Activated CD4-positive, alpha-beta T cell treated with anti-CD3 and anti-CD28 coated beads, Interleukin-2, Interleukin-4, amounts not matched to agents 100 ng/mL and 50 ng/mL, durations not matched to agents 16 hours and 8 hours (primary cell): ENCODE measurements at regions not wholly inside any gene's neighbourhood (a gene's known extent, or its start where the extent isn't known, plus 50 kb on each side); places are given as distances from the start of the nearest gene placed in this dataset.

ENCODE experiments used
- DNase-seq: peaks from one replicate; pipeline ENCODE4 v3.0.0-alpha.2; 2020; ENCODE audit warnings: low spot score

DNA sequence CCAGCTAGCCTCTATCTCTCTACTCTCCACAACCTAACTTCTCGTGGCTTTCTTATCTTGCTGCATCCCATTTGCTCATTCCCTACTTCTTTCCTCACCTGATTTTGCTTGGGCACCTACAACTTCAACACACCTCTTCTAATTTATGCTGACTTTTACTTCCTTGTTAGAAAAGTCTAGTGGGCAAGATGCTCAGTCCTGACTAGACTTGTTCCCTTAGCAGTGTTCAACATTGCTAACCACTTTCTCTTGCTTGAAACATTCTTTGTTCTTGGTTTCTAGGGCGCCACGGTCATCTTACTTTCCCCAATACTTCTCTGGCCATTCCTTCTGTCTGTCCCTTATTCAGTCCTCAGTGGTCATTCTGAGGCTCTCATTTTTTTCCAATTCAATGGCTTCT, 454.7 kb upstream of the CWC22 start:
- no peak for DNase-seq

DNA sequence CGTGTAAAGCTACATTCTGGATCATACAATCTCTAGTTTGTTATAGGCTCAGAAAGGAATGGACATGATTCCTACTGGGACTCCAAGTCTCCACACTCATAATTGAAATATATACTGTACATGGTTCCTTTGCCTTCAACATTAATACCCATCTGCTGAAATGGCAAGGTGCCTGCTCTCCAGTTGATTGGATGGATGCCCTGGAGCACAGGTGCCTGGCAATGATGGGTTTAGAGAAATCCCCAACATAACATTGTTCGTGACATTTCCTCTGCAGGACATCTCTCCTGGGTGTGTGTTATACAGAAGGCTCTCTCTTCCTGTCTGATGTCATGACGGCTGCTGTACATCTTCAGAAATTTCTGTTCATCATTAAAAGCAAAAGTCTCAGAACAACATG, 449.7 kb upstream of the CWC22 start:
- no peak for DNase-seq

DNA sequence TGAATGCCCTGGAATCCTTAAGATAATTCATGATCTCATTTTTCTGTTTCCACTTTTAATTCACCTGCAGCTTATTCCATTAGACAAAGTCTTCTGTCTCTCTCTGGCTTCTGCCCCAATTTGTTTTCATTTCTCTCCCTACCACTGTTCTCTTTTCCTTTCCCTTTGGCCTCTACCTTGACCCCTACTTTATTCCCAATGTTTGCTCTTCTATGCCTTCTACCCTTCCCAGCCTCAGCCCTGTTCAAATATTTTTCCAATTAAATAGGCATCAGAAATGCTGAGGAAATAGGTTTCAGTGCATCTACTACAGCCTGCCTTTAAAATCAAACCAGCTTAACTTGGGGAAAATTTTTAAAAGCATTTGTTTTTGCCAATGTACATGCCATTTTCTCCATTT, 443.7 kb upstream of the CWC22 start:
- no peak for DNase-seq

DNA sequence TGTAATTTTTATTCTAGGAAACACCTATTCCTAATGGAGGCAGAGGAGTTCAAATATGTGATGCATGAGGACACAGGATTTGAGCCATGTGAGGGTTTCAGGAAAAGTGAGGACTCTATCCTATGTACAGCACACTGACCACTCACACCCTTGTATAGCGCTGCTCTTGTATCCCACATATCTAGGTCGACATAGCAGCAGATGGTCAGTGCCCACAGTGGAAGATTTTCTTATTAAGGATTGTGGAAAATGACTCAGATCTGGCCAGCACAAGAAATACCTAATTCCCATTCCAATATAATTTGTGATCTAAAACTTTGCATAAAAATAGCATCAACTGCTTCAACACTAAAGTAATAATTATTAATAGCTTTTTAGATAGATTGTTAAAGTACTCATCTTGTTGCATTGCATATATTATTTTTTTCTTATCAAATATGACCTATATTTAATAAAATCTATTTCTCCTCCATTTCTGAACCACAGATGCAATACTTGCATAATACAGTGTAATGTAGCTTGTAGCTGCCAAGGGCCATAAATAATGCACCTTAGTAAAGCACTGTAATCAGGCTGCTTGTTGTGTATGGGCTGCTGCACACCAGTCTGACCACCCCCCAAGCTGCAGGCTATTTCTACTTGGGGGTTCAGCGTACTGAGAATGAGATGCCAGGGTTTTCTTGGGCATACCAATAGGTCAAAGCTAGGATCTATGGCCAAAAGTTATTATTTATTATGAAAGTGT, 442.2 kb upstream of the CWC22 start:
- no peak for DNase-seq

DNA sequence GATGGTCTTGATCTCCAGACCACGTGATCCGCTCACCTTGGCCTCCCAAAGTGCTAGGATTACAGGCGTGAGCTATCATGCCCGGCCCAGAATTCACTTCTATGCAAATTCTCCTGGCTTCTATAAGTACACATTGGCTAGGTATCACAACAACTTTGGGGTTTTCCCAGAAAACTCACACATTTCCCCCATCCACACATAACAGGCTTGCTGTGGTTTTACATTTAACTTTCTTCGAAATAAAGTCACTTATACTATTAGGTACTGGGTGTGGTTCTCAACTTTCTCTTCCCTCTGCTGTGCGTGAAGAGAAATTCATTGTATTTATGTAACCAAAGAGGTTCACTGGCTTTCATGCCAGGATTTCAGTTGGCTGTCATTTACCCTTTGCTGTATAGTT, 439.4 kb upstream of the CWC22 start:
- DNase-seq, result no peak

DNA sequence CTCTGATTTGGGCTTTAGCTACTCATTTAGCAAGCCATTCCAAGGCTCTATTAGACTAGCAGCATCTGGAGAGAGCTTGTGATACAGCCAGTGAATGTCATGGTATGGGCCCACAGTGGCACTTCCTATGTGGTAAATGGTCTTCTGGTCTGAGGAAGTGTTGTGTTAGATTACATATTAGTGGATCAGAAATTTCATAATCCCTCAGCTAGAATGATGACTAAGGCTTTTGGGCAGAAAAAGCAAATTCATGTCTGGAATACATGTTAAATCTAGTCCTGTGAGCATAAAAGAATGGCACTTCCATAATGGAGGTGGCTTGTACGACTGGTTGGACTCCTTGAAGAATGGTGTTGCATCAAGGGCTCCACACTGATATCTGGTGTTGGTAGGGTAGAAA, 436.8 kb upstream of the CWC22 start:
- no peak for DNase-seq

DNA sequence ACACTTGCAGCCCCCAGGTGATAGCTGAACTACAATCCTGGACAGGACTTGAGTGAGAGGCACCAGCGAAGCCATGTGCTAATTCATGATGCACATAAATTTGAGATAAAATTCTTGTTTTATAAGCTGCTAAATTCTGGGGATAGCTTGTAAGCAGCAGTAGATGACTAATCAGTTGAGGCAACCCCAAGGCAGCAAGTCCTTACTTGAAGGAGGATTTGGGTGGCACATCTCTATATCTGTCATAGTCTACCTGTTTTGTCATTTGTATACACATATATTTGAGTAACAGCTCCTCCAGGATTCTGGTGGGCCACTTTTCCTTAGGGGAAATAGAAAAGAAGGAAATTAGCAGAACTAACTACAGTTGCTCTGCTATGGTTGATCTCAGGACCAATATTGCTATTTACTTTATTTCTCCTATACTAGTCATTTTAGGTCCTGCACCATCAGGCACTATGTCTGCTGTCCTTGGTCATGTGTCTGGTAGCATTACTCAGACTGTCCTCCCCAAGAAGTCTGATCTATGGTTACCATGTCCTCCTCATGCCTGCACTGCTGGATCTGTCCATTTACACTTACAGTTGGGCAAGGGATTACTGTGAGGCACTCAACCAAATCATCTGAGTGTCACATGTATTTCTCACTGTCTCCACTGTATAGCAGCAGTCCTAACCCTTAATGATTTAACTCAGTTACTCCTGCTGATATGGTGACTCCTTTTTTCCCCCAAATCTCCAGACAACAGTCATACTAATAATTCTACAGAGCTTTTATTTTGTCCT, 436.0 kb upstream of the CWC22 start:
- no peak for DNase-seq

DNA sequence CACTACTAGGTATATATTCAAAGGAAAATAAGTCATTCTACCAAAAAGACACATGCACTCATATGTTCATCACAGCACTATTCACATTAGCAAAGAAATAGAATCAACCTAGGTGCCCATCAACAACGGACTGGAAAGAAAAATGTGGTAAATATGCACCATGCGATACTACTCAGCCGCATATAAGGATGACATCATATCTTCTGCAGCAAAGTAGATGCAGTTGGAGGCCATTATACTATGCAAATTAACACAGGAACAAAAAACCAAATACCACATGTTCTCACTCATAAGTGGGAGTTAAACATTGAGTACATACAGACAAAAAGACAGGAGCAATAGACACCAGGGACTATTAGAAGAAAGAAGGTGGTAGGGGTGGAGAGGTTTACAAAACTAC, 412.1 kb upstream of the CWC22 start:
- DNase-seq, result no peak

DNA sequence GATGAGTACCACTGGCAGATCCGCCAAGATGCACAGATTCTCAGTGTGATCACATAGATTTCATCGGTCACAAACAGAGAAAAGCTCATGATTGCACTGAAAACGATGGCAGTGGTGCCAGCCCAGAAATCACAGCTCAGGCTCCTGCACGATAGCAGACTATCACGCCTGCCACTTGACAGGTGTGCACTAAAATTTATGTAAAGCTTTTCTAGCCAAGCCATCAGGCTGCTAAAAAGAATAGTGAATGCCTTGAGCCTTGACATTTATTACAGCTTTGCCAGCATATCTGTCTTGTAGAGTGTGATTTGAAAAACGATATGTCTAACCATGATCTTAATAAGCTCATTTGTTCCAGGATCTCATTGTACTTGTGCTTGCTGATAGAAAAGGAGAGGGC, 409.5 kb upstream of the CWC22 start:
- DNase-seq, result no peak

DNA sequence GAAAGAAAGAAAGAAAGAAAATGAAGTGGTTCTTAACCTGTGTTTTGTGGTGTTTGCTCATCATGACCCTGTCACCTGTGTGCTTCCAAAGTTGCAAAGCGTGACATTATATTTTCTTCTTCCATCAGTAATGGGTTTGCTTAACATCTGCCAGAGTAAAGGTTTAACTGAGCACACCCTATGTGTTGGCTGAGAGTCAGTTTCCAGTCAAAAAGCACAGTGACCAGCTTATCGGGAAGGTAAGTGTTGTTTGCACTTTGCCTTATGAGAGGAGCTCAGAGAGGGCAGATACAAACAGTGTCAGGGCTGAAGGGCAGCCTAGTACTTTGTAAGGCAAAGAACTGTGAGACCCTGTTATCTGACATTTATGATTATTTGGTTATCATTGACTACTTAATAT, 406.2 kb upstream of the CWC22 start:
- DNase-seq, result no peak

DNA sequence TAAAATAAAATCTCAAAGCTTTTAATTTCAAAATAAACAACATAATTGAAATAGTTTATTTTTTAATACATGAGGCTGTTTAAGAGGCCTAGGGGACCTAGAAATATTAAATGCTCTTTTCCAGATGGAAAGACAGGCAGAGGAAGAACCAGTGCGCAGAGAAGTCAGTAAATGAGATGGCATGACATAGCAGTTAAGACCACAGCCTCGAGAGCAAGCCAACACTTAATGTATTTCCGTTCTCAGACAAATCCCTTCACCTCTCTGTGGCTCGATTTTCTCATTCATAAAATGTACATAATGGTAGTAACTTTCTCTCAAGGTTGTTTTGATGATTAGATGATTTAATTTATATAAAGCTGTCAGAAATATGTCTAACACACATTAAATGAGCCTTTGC, 405.1 kb upstream of the CWC22 start:
- DNase-seq, result no peak

DNA sequence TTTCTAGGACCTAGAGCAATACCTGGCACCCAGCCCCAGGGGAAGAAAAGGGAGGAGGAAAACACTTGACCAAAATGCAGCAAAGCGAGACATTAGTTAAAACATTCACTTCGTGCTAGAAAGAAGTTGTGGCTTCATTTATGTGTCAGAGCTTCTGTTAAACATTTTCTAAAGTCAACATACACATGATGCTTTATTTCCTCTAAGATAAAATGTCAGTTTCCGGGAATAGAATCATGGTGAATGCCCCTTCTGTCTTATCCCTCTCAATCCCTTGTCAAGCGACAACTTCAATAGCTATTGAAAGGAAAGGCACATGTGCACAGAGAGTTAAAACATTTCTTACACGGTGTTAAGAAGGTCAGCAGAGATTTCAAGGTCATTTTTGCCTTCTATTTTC, 404.6 kb upstream of the CWC22 start:
- DNase-seq, result no peak

DNA sequence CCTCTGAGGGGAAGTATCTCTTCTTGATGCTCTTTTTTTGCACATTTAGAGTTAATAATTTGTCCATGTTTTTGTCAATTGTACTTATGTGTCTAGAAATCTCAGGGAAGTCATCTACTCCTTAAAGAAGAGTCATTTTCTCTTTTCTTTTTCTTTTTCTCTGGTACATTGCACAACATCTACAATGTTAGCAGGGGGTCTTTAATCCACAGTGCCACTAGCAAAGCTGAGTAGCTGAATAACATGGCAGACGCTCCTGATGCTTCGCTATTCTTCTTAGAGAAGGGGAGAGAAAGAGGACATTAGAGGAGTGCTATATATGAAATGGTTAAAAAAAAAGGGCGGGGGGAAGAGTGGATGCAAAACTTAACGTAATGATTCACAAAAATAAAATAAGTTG, 399.6 kb upstream of the CWC22 start:
- DNase-seq, result no peak

DNA sequence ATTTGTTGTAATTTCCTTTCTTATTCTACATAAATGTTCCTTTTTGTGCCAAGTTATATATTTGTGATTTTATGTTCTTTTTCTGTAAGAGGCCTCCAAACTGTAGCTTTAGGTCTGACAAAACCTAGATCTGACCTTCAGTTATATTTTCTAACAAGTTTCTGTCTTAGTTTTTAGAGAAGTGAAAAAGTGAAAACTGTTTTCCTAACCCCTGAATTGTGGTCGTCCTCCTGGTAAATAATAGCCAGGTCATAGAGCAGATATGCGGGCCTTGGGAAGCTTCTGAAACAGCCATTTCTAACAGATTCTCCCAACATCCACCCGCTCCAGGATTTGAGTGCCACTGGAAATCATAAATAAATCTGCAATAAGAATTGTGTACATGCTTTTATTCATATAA, 398.4 kb upstream of the CWC22 start:
- no peak for DNase-seq

DNA sequence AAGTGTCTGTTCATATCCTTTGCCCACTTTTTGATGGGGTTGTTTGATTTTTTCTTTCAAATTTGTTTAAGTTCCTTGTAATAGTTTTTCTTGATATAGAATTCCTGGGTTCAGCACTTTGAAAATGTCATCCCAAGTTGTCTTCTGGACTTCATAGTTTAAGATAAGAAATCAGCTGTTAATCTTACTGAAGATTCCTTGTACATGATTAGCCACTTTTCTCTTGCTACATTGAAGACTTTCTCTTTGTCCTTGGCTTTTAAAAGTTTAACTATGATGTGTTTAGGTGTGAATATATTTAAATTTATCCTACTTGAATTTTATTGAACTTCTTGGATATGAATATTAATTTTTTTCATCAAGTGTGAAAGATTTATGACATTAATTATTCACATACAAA, 387.2 kb upstream of the CWC22 start:
- DNase-seq, result no peak

DNA sequence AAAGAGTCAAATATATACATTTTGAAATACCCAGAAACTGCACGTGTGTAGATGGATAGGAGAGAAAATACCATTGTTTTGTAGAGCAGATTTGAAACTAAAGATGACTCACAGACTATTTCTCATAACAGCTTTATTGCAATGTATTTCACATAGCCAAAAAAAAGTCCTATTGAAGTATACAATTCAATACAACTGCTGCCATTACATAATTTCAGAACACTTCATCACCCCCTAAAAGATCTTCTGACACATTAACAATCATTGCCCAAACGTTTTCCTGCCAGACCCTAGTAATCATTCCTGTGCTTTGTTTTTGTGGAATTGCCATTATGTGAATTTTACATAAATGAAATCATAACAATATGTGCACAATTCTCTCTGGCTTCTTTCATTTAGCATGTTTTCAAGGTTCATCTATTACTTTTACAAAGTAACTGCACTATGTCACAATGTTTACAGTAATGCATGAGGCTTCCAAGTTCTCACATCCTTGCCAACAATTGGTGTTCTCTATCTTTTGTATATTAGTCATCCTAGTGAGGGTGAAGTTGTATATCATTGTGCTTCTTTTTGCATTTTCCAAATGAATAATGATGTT, 378.6 kb upstream of the CWC22 start:
- DNase-seq, result no peak

DNA sequence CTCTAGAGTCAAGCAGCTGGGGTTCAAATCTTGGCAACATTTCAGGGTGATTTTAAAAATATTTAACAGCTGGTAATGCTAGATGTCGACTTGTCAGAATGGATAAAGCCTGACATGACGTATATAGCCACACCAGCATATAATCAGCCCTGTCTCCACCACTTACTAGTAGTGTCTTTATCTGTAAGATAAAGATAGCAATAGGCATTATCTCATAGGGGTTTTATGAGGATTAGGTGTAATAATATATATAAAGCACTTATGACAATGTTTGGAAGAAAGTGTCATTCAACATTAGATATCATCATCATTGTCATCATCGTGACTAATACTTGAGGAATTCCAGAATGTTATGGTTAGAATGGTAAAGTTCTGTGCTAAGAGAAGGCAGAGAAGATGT, 369.0 kb upstream of the CWC22 start:
- DNase-seq, result no peak

DNA sequence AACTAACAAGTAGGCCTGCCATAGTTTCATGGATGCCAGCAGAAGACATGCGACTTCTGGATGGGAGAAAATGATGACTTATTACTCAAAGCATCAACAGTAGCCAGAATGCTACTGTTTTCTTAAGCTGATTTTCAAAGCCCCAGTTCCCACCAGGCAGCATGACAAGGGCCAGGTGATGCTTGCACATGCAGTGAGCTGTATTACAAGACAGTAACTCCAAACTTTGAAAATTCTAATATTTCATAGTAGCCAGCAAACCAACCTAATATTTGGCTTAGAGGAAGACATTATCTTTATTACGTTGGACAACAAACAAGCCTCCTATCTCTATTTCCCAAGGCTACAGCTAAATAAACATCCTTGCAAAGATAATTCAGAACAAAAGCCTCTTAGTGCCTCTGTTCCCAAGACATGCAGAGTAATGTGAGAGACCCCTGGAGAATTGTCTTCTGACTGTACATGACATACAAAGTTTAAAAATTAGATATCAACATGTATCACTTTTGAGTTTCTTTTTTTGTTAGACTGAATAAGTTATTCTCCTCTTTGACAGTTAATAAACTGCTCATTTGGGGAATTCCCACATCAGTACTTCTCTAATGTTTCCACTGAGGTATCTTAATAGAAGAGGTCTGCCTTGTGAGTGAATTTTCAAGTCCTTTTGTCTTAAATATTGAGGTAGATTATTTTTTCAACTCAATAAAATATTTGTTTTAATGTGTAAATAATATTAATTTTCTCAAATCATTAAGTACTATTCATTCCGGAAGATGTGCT, 367.6 kb upstream of the CWC22 start:
- DNase-seq, result no peak

DNA sequence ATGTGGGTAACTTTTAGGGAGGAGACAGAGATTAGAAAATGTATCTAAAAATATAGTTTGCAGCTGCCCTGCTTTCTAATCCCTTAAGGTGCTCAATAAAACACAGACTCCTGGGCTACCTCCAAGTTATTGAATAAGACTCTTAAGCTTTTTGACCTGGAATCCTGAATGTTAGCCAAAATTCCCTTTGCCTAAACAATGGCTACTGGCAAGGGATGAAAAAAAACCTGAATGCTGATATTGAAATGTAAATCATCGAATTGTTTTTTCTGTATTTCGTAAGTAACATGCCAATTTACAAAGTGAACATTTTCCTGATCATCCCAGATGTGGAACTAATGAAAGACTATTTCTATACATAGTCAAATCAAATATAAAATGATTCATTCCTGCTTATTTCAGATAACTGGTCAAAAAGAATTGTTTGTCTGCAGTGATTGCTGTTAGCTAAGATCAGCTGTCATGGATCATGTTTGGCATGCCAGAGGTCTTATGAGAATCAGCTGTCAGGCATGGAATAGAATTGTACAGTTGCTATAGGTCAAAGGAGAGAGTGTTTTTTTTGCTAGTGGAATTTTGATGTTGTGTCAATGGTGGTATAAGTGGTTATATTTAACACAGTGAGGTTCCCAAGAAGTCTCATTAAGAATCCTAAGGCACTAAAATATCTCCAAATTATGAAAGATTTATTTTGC, 363.6 kb upstream of the CWC22 start:
- no peak for DNase-seq

DNA sequence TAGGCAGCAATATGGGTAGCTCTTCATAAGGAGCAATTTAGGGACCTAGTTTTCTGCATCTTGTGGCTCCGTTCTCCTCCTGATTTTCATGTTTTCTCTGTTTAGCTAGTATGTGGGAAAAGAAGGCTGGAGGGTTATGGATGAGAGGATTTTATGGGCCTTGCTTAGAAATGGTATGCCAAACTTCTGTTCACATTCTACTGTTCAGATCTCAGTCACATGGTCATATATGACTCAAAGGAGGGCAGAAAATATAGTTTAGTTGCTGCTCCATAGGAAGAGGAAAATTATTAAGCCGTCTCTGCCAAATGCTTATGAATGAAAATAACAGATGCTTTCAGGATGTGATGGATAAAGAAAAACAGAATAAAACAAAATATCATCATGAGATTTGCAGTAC, 361.8 kb upstream of the CWC22 start:
- DNase-seq, result no peak

DNA sequence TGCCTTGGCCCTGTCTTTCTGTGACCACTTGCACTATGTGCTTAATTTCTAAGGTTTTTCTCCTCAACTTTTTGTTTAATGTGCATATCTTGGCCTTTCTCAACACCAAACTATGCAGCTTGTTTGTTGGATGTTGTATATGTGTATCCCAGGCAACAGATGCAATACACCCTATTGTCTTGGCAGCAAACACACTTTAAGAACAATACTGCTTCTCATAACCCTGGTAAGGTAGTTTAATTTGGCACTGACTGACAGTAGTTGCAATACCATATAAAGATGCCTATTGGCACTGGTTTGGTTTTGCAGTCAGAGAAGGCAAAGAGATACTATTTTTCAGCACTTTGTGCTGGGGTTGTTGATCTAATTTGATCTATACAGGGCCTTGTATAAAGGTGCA, 360.7 kb upstream of the CWC22 start:
- DNase-seq, result no peak

DNA sequence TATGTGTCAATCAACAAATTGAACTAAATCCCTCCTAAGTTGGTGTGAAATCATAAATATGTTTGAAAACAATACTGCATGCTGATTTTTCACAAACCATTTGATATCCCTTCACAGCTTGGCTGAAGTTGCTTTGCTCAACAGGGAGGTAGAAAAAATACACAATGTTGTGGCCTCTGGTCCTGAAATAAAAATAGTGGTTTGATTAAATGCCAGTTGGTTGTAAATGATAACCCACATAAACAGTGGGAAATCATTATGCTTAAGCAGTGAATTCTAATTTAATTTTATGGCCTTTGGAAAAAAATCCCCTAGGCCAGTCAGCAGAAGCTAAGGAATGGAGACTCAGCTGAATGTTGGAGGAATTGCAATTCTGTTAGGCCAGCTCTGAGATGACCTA, 359.4 kb upstream of the CWC22 start:
- no peak for DNase-seq
